GM23248 (cell line): ENCODE measurements at regions not wholly inside any gene's neighbourhood (a gene's known extent, or its start where the extent isn't known, plus 50 kb on each side); places are given as distances from the start of the nearest gene placed in this dataset.

ENCODE experiments used
- DNase-seq: peaks from one replicate; pipeline ENCODE4 v3.0.0-alpha.2; 2015
- H2AFZ ChIP-seq: fragments of 200-600 bp; sonication (generic); 2 replicates; pipeline ENCODE4 v1.6.1; 2016; ENCODE audit warnings: antibody characterized with exemption
- H3F3A ChIP-seq: fragments of 200-600 bp; sonication (generic); 2 replicates; pipeline ENCODE4 v1.6.1; 2016; ENCODE audit warnings: mild to moderate bottlenecking, antibody characterized with exemption, mixed run types; ENCODE audit not compliant: insufficient read depth
- H3K27ac ChIP-seq: fragments of 200-600 bp; sonication (generic); 2 replicates; pipeline ENCODE4 v1.5.1; 2016; ENCODE audit warnings: mild to moderate bottlenecking
- H3K27me3 ChIP-seq: fragments of 200-600 bp; sonication (generic); replicated peaks from 2 replicates; pipeline ENCODE4 v1.6.1; 2016; ENCODE audit warnings: mild to moderate bottlenecking; ENCODE audit not compliant: insufficient read depth
- H3K36me3 ChIP-seq: fragments of 200-600 bp; sonication (generic); 2 replicates; pipeline ENCODE4 v1.6.1; 2016; ENCODE audit warnings: low read depth, mild to moderate bottlenecking
- H3K4me1 ChIP-seq: fragments of 200-600 bp; sonication (generic); 2 replicates; pipeline ENCODE4 v1.6.1; 2016; ENCODE audit warnings: mild to moderate bottlenecking; ENCODE audit not compliant: insufficient read depth
- H3K4me2 ChIP-seq: fragments of 200-600 bp; sonication (generic); one replicate; pipeline ENCODE4 v1.6.1; 2016; ENCODE audit warnings: mild to moderate bottlenecking; ENCODE audit not compliant: unreplicated experiment
- H3K4me3 ChIP-seq: fragments of 200-600 bp; sonication (generic); 2 replicates; pipeline ENCODE4 v1.5.1; 2016; ENCODE audit warnings: mild to moderate bottlenecking
- H3K79me2 ChIP-seq: fragments of 200-600 bp; sonication (generic); 2 replicates; pipeline ENCODE4 v1.6.1; 2016; ENCODE audit warnings: mild to moderate bottlenecking; ENCODE audit not compliant: insufficient read depth
- H3K9ac ChIP-seq: fragments of 200-600 bp; sonication (generic); 2 replicates; pipeline ENCODE4 v1.6.1; 2016; ENCODE audit warnings: mild to moderate bottlenecking
- H3K9me2 ChIP-seq: fragments of 200-600 bp; sonication (generic); 2 replicates; pipeline ENCODE4 v1.6.1; 2016; ENCODE audit warnings: mixed run types, mild to moderate bottlenecking, moderate library complexity; ENCODE audit not compliant: insufficient read depth
- H3K9me3 ChIP-seq: fragments of 200-600 bp; sonication (generic); one replicate; pipeline ENCODE4 v1.6.1; 2017; ENCODE audit warnings: low read depth
- H4K20me1 ChIP-seq: fragments of 200-600 bp; sonication (generic); 2 replicates; pipeline ENCODE4 v1.6.0; 2016; ENCODE audit not compliant: insufficient read depth
- EZH2 ChIP-seq: fragments of 200-600 bp; sonication (generic); IDR thresholded peaks from 2 replicates; pipeline ENCODE4 v1.6.1; 2018; ENCODE audit warnings: antibody characterized with exemption, mild to moderate bottlenecking; ENCODE audit not compliant: insufficient read depth, poor library complexity, severe bottlenecking
- EZH2phosphoT487 ChIP-seq: fragments of 200-600 bp; sonication (generic); IDR thresholded peaks from 2 replicates; pipeline ENCODE4 v1.6.1; 2018; ENCODE audit warnings: antibody characterized with exemption, moderate library complexity, mild to moderate bottlenecking, low read depth; ENCODE audit not compliant: insufficient read depth
- WGBS, 2 experiments: methylation state at CpG; one replicate each; pipeline ENCODE4 v1.1.6; 2015 to 2017; ENCODE audit warnings: low lambda C conversion rate in 2 of 2, low coverage in 1 of 2; ENCODE audit errors: missing lambda C conversion rate in 2 of 2; 5-methylcytosine and 5-hydroxymethylcytosine counted together
- in situ Hi-C: fragments of 300-500 bp; cut with MboI; formaldehyde crosslinking; loops from 2 replicates; pipeline ENCODE4 v1.15.0; 2020

DNA sequence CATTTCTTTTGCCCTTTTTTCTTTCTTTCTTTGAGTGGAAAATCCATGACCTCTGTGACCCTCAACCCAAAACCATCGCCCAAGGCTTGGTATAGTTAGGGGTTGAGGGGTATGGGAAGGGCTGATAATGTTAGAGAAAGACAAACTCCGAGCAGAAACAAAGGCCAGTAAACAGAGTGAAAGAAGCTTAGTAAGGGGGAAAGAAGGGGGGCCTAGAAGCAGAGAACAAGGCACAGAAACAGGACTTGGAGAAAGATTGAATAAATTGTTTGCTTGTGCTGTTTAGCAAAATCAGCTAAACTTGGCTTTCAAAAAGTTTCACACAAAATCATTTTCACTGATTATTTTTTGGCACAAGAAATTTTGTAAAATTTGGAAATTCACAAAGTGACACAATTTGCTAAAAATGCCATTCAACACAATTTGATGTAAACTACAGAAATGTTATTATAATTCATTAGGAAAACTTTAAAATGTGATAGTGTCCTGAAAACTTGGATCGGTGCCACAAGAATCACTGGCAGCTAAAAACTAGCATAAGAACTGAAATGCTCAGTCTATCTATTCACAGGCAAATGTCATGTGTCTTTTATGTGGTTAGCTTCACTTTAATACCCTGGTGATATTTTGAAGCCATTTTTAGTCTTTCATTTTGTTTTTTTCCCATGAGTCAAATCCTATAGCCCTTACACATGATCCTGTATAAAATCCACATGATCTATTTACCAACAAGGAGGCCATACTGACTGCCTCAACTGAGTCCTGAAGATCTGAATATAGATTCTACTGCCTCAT lies 276.4 kb downstream of the NR2F1-AS1 start:
- no peak overlapping the region for H3K4me2 ChIP-seq
- no peaks in the 10 kb centered on the region for H3K27me3 ChIP-seq
- 55% methylated on average over 3 of the region's 3 CpGs for WGBS, 2 experiments
- H3K27ac ChIP-seq, result no peak overlapping the region
- no peaks in the 10 kb centered on the region for H3K9me2 ChIP-seq
- H3K9ac ChIP-seq, result no peak overlapping the region
- no peaks in the 10 kb centered on the region for H4K20me1 ChIP-seq
- peaks cover 7% of the 10 kb centered on the region; the same call in 1 of the 2 replicates for H3F3A ChIP-seq
- peaks cover 14% of the 10 kb centered on the region for H3K4me1 ChIP-seq
- no peak for DNase-seq
- no peak overlapping the region for H3K4me3 ChIP-seq
- H3K79me2 ChIP-seq, result no peaks in the 10 kb centered on the region
- H3K9me3 ChIP-seq, result no peaks in the 10 kb centered on the region
- in situ Hi-C loops, result no loop called here
- no peak for TF ChIP-seq EZH2
- no peak for TF ChIP-seq EZH2phosphoT487
- no peak overlapping the region for H2AFZ ChIP-seq
- no peaks in the 10 kb centered on the region for H3K36me3 ChIP-seq

- in situ Hi-C loops, result no loop called here
- no peaks in the 10 kb centered on the region for H4K20me1 ChIP-seq
- H3K79me2 ChIP-seq, result no peaks in the 10 kb centered on the region
- DNase-seq, result no peak
- no peaks in the 10 kb centered on the region for H3K9me2 ChIP-seq
- WGBS, 2 experiments, result 95% methylated on average over 4 of the region's 4 CpGs
- peaks cover 14% of the 10 kb centered on the region for H3K4me1 ChIP-seq
- TF ChIP-seq EZH2 (no peak), EZH2phosphoT487 (no peak)
- no peak overlapping the region for H3K4me3 ChIP-seq
- no peaks in the 10 kb centered on the region for H3K9me3 ChIP-seq
- H3K9ac ChIP-seq, result no peak overlapping the region
- H3K27ac ChIP-seq, result no peak overlapping the region
- no peaks in the 10 kb centered on the region for H3K27me3 ChIP-seq
- no peak overlapping the region for H3K4me2 ChIP-seq
- H2AFZ ChIP-seq, result no peak overlapping the region
- H3F3A ChIP-seq, result peaks cover 7% of the 10 kb centered on the region; the same call in 1 of the 2 replicates
- H3K36me3 ChIP-seq, result no peaks in the 10 kb centered on the region
Measured at GRCh38 chr5:93303291-93303691, 277.7 kb downstream of the NR2F1-AS1 start.

- Histone ChIP-seq H3K79me2 (no peaks in the 10 kb centered on the region), H2AFZ (no peak overlapping the region), H3K9me2 (no peaks in the 10 kb centered on the region), H3K27ac (no peak overlapping the region), H3K4me1 (peaks cover 8% of the 10 kb centered on the region), H3K9ac (no peak overlapping the region), H3K4me3 (no peak overlapping the region), H3K36me3 (no peaks in the 10 kb centered on the region), H3K4me2 (no peak overlapping the region), H3K9me3 (no peaks in the 10 kb centered on the region), H3K27me3 (no peaks in the 10 kb centered on the region), H3F3A (peaks cover 5% of the 10 kb centered on the region; the same call in 1 of the 2 replicates), H4K20me1 (no peaks in the 10 kb centered on the region)
- in situ Hi-C loops, result no loop called here
- DNase-seq, result no peak
- 81 to 93% methylated on average over 4 of the region's 4 CpGs for WGBS, 2 experiments
- TF ChIP-seq EZH2phosphoT487 (no peak), EZH2 (no peak)
Measured at GRCh38 chr5:93302711-93303110, 278.3 kb downstream of the NR2F1-AS1 start.

DNA sequence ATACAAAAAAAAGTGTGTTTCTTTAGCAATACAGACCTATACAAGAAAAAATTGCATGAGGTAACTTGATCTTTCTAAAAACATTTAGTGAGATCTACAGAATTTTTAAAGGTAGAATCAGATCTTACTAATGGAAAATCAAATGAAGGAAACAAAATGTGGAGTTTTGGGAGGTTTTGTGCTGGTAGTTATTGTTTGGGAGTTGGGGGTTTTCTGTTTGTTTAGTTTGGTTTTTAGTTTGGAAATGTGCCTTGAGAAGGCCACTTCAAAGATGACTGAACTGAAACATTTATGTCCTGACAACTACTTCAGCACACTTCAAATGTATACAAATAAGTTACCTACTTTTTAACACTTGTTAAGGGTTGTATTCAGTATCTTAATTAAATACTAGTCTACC lies 280.1 kb downstream of the NR2F1-AS1 start:
- no peak overlapping the region for H3K4me2 ChIP-seq
- in situ Hi-C loops, result no loop called here
- H3K4me3 ChIP-seq, result no peak overlapping the region
- no peaks in the 10 kb centered on the region for H3K36me3 ChIP-seq
- H3K27me3 ChIP-seq, result no peaks in the 10 kb centered on the region
- H3K9me3 ChIP-seq, result no peaks in the 10 kb centered on the region
- H3K9ac ChIP-seq, result no peak overlapping the region
- no peaks in the 10 kb centered on the region for H3K79me2 ChIP-seq
- no peak overlapping the region for H2AFZ ChIP-seq
- peaks cover 7% of the 10 kb centered on the region; the same call in 1 of the 2 replicates for H3F3A ChIP-seq
- no peaks in the 10 kb centered on the region for H3K9me2 ChIP-seq
- peaks cover 6% of the 10 kb centered on the region; the same call in 1 of the 2 replicates for H3K4me1 ChIP-seq
- DNase-seq, result no peak
- TF ChIP-seq EZH2 (no peak), EZH2phosphoT487 (no peak)
- no peaks in the 10 kb centered on the region for H4K20me1 ChIP-seq
- no peak overlapping the region for H3K27ac ChIP-seq
